ENCODE measurements at regions not wholly inside any gene's neighbourhood (a gene's known extent, or its start where the extent isn't known, plus 50 kb on each side); places are given as distances from the start of the nearest gene placed in this dataset.

DNA sequence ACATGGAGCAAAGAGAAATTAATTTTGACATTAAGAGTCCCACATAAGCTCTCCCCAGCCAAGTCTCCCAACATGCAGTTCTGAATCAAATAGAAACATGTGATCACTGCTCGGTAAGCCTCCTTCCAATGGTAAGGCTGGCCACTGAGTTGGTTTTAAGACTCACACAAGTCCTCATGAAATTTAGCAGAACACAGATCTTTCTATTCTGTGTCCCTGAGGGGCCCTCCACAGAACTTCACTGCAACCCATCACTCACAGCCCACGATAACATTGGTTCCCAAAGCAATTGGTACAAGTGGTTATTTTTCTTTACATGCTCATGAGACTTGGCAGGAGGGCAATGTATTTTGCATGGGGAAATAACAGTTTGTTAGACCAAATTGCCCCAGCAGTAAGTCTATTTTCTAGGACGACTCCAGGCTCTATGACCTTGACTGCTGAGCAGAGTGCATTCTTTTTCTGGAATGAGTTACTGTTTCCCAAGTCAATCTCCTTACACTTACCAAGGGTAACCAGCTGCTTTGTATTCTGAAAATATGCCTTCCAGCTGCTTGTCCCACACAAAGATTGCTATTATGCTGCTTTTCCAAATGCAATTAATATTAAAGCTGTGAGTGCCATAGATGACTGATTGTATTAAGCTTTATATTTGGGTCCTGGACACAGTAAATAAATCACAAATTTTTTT, 142.3 kb upstream of the TANK start:
- no peak overlapping the region for H3K4me2 ChIP-seq
- no peak overlapping the region for H3K27ac ChIP-seq
- no peak for DNase-seq (ENCODE audit: low read depth in 1 of 2, low spot score in 1 of 2)
- H3K4me3 ChIP-seq, result no peak overlapping the region
- no peak for ATAC-seq
- TF ChIP-seq SREBF2 (IDR thresholded peaks at IDR 0.05) (no peak), CBX2 (IDR thresholded peaks at IDR 0.05; ENCODE audit: borderline replicate concordance, low read depth) (no peak), ELK1 (IDR thresholded peaks at IDR 0.05; ENCODE audit: low read depth, low read length) (no peak), JUNB (IDR thresholded peaks at IDR 0.05) (no peak), HDAC2 (IDR thresholded peaks at IDR 0.05) (no peak), PHF8 (IDR thresholded peaks at IDR 0.05; ENCODE audit: borderline replicate concordance, low read depth) (no peak), CHD2 (IDR thresholded peaks at IDR 0.05; ENCODE audit: low read length, partially characterized antibody) (no peak), MAFK (IDR thresholded peaks at IDR 0.05; ENCODE audit: partially characterized antibody) (no peak), EP300 (IDR thresholded peaks at IDR 0.05) (no peak), SMC3 (IDR thresholded peaks at IDR 0.05) (no peak), EHMT2 (IDR thresholded peaks at IDR 0.05; ENCODE audit: low read depth) (no peak), ATOH8 (CRISPR knock-in tag; IDR thresholded peaks at IDR 0.05; ENCODE audit: low read depth) (no peak), TP53 (CRISPR knock-in tag; IDR thresholded peaks at IDR 0.05) (no peak), RFX5 (IDR thresholded peaks at IDR 0.05) (no peak), EHF (CRISPR knock-in tag; IDR thresholded peaks at IDR 0.05) (no peak), HOXB13 (CRISPR knock-in tag; IDR thresholded peaks at IDR 0.05; ENCODE audit: low read depth) (no peak), NPAS2 (CRISPR knock-in tag; IDR thresholded peaks at IDR 0.05; ENCODE audit: borderline replicate concordance) (no peak)
- TF ChIP-seq, protein P1, sequence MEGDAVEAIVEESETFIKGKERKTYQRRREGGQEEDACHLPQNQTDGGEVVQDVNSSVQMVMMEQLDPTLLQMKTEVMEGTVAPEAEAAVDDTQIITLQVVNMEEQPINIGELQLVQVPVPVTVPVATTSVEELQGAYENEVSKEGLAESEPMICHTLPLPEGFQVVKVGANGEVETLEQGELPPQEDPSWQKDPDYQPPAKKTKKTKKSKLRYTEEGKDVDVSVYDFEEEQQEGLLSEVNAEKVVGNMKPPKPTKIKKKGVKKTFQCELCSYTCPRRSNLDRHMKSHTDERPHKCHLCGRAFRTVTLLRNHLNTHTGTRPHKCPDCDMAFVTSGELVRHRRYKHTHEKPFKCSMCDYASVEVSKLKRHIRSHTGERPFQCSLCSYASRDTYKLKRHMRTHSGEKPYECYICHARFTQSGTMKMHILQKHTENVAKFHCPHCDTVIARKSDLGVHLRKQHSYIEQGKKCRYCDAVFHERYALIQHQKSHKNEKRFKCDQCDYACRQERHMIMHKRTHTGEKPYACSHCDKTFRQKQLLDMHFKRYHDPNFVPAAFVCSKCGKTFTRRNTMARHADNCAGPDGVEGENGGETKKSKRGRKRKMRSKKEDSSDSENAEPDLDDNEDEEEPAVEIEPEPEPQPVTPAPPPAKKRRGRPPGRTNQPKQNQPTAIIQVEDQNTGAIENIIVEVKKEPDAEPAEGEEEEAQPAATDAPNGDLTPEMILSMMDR (IDR thresholded peaks at IDR 0.05), result no peak
- TF ChIP-seq, protein P2, sequence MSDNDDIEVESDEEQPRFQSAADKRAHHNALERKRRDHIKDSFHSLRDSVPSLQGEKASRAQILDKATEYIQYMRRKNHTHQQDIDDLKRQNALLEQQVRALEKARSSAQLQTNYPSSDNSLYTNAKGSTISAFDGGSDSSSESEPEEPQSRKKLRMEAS (IDR thresholded peaks at IDR 0.05), result no peak
- TF ChIP-seq, protein P3, sequence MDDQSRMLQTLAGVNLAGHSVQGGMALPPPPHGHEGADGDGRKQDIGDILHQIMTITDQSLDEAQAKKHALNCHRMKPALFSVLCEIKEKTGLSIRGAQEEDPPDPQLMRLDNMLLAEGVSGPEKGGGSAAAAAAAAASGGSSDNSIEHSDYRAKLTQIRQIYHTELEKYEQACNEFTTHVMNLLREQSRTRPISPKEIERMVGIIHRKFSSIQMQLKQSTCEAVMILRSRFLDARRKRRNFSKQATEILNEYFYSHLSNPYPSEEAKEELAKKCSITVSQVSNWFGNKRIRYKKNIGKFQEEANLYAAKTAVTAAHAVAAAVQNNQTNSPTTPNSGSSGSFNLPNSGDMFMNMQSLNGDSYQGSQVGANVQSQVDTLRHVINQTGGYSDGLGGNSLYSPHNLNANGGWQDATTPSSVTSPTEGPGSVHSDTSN (IDR thresholded peaks at IDR 0.05), result no peak
- no peaks in the 10 kb centered on the region for H3K4me1 ChIP-seq
- POLR2A ChIA-PET, result no interaction called here
- H3K9me3 ChIP-seq, result peaks cover 14% of the 10 kb centered on the region; the same call in 2 of the 3 replicates
- 55% methylated on average over 3 of the region's 3 CpGs for WGBS (ENCODE audit: missing lambda C conversion rate)
- CTCF ChIA-PET, result interaction anchor here (0.8 to 3.3 kb wide), 4 partner anchors 13 to 665 kb away, joined by 3 to 12 read pairs (median 6); no protein-coding TSS in a partner anchor
- FAIRE-seq, result no peak

- no peak overlapping the region for H3K27ac ChIP-seq
- FAIRE-seq (no peak), ATAC-seq (no peak), DNase-seq (ENCODE audit: low read depth in 1 of 2, low spot score in 1 of 2) (no peak)
- H3K4me1 ChIP-seq, result no peaks in the 10 kb centered on the region
- ChIA-PET POLR2A (interaction anchor here (0.6 kb wide), 1 partner anchor 45 kb away, joined by 3 read pairs; no protein-coding TSS in a partner anchor), CTCF (interaction anchor here (0.7 to 1.9 kb wide), 4 partner anchors 15 to 930 kb away, joined by 3 to 9 read pairs (median 4); no protein-coding TSS in a partner anchor)
- 54% methylated on average over 5 of the region's 5 CpGs for WGBS (ENCODE audit: missing lambda C conversion rate)
- H3K4me3 ChIP-seq, result no peak overlapping the region
- no peak for TF ChIP-seq ESRRA (IDR thresholded peaks at IDR 0.05; ENCODE audit: borderline replicate concordance, low read length)
- TF ChIP-seq CHD2 (IDR thresholded peaks at IDR 0.05; ENCODE audit: low read length, partially characterized antibody), result no peak
- no peak for TF ChIP-seq HOXB13 (CRISPR knock-in tag; IDR thresholded peaks at IDR 0.05; ENCODE audit: low read depth)
- no peak for TF ChIP-seq BCL3 (IDR thresholded peaks at IDR 0.05)
- TF ChIP-seq CBX8 (IDR thresholded peaks at IDR 0.05), result no peak
- TF ChIP-seq FOSL2 (IDR thresholded peaks at IDR 0.05), result no peak
- no peak for TF ChIP-seq FOSL2 (CRISPR knock-in tag; IDR thresholded peaks at IDR 0.05)
- TF ChIP-seq ZC3H11A (IDR thresholded peaks at IDR 0.05), result no peak
- no peak for TF ChIP-seq NFE2L2 (conservative IDR thresholded peaks at IDR 0.05; ENCODE audit: low read length)
- TF ChIP-seq ATOH8 (CRISPR knock-in tag; IDR thresholded peaks at IDR 0.05; ENCODE audit: low read depth), result no peak
- TF ChIP-seq MAZ (IDR thresholded peaks at IDR 0.05; ENCODE audit: borderline replicate concordance, low read depth, low read length), result no peak
- H3K9me3 ChIP-seq, result peaks cover 14% of the 10 kb centered on the region; the same call in 2 of the 3 replicates
- H3K4me2 ChIP-seq, result no peak overlapping the region
Measured at GRCh38 chr2:161019311-161019710, 140.9 kb upstream of the TANK start.
